ENCODE measurements at regions not wholly inside any gene's neighbourhood (a gene's known extent, or its start where the extent isn't known, plus 50 kb on each side); places are given as distances from the start of the nearest gene placed in this dataset.
A peak's percentile ranks its signal among the peaks of the same experiment; 100 is the strongest.

DNA sequence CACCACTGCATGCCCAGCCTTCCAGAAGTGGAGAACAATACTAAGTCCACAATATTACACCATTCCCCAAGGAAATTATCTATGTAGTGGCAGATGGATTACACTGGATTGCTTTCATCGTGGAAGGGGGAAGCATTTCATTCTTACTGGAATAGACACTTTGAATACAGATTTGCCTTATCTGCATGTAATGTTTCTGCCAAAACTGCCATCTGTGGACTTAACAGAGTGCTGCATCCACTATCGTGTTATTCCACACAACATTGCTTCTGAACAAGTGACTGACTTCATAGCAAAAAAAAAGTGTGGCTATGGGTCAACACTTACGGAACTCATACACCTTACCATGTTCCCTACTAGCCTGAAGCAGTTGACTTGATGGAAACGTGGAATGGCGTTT is 536.9 kb downstream of the BRINP1 start:
- H3K4me3 ChIP-seq (ENCODE audit: low read length) = no peak overlapping the region
- TF ChIP-seq, protein P1, sequence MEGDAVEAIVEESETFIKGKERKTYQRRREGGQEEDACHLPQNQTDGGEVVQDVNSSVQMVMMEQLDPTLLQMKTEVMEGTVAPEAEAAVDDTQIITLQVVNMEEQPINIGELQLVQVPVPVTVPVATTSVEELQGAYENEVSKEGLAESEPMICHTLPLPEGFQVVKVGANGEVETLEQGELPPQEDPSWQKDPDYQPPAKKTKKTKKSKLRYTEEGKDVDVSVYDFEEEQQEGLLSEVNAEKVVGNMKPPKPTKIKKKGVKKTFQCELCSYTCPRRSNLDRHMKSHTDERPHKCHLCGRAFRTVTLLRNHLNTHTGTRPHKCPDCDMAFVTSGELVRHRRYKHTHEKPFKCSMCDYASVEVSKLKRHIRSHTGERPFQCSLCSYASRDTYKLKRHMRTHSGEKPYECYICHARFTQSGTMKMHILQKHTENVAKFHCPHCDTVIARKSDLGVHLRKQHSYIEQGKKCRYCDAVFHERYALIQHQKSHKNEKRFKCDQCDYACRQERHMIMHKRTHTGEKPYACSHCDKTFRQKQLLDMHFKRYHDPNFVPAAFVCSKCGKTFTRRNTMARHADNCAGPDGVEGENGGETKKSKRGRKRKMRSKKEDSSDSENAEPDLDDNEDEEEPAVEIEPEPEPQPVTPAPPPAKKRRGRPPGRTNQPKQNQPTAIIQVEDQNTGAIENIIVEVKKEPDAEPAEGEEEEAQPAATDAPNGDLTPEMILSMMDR (conservative IDR thresholded peaks at IDR 0.05; ENCODE audit: low read length) = no peak
- no peak for DNase-seq (ENCODE audit: low read depth)

DNA sequence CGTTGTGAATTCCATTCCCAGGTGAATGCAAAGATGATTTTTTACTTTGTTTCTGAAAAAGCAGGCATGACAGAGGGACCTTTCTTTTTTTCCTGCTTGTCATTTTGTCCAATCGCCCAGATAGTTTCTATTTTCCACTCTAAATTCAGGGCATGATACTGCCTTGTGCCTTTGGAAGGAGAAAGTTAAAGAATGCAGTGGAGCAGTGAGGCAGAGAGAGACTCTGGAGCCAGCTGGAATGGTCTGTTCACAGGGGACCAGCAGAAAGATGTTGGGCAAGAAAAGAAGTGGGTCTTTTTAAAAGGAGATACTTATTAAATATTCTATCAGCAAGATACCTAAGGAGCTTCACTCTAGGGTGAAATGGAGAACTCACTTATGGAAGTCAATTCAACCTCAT is 532.3 kb downstream of the BRINP1 start:
- H3K4me3 ChIP-seq (ENCODE audit: low read length) = no peak overlapping the region
- TF ChIP-seq, protein P1 (conservative IDR thresholded peaks at IDR 0.05; ENCODE audit: low read length) = no peak
- no peak for DNase-seq (ENCODE audit: low read depth)

DNA sequence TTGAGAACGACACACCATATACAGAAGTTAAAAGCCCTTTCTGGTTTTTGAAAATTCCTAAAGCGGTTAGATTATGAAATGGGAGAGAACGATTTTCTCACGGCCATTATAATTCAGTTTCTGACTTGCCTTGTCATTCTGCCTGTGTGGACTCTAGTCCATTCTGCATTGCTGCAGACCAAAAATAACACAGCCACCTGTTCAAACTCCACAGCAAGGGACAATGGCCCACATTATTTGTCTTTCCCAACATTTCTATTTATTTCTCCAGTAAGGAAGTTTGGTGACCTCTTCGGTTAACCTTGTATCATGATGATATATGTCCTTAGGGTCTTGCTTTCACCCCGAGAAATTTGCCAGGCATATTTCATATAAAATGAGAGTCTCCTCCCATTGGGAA is 497.7 kb downstream of the BRINP1 start:
- TF ChIP-seq, protein P1 (conservative IDR thresholded peaks at IDR 0.05; ENCODE audit: low read length) = no peak
- no peak overlapping the region for H3K4me3 ChIP-seq (ENCODE audit: low read length)
- no peak for DNase-seq (ENCODE audit: low read depth)

DNA sequence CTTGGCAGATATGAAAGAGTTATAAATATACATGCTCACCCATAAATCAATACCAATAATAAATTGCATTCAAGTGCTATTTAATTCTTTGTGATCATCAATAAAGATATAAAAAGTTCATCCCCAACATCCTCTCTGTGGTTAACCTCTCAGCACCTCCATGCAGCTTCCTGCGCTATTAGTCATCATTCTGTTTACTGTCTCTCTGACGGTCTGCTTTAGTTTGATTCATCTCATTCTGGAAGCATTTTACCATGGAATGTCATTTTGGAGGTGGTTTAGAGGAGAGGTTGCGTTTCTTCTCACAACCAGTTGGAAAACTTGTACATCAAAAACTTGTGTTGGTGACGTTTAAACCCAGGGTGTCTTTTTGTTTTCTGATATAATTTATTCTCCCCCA is 486.6 kb downstream of the BRINP1 start:
- TF ChIP-seq, protein P1 (conservative IDR thresholded peaks at IDR 0.05; ENCODE audit: low read length) = no peak; the same call in 1 of the 2 replicates
- peak; percentile 73 for DNase-seq (ENCODE audit: low read depth)
- no peak overlapping the region for H3K4me3 ChIP-seq (ENCODE audit: low read length)

DNA sequence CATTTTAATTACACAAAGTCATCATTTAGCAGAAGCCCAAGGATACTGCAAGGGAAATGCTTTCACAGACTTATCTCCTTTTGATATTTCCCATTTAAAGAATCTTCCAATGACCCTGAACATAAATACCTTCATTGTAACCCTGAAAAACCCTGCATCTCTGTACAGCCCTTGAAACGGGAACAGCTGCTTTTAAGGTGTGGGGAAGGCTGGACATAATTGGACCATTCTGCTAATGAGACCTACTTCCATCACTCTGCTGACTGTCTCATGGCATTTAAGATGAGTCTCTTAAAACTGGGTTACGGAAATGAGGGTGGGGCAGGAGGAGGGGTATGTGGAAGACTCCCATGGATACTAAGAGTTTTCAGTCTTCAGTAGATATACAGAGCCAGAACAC is 485.8 kb downstream of the BRINP1 start:
- H3K4me3 ChIP-seq (ENCODE audit: low read length) = no peak overlapping the region
- DNase-seq (ENCODE audit: low read depth) = no peak

DNA sequence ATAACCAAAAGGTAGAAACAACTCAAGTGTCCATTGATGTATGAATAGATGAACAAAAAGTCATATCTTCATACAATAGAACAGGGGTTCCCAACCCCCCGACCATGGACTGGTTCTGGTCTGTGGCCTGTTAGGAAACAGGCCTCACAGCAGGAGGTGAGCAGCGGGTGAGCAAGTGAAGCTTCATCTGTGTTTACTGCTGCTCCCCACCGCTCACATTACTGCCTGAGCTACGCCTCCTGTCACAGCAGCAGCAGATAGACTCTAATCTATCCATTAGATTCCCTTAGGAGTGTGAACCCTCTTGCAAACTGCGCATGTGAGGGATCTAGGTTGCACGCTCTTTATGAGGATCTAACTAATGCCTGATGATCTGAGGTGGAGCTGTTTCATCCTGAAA is 478.0 kb downstream of the BRINP1 start:
- TF ChIP-seq, protein P1 (conservative IDR thresholded peaks at IDR 0.05; ENCODE audit: low read length) = no peak
- no peak overlapping the region for H3K4me3 ChIP-seq (ENCODE audit: low read length)
- DNase-seq (ENCODE audit: low read depth) = no peak

More for the DNA sequence above, 485.8 kb downstream of the BRINP1 start:
- TF ChIP-seq, protein P1 (conservative IDR thresholded peaks at IDR 0.05; ENCODE audit: low read length) = no peak

DNA sequence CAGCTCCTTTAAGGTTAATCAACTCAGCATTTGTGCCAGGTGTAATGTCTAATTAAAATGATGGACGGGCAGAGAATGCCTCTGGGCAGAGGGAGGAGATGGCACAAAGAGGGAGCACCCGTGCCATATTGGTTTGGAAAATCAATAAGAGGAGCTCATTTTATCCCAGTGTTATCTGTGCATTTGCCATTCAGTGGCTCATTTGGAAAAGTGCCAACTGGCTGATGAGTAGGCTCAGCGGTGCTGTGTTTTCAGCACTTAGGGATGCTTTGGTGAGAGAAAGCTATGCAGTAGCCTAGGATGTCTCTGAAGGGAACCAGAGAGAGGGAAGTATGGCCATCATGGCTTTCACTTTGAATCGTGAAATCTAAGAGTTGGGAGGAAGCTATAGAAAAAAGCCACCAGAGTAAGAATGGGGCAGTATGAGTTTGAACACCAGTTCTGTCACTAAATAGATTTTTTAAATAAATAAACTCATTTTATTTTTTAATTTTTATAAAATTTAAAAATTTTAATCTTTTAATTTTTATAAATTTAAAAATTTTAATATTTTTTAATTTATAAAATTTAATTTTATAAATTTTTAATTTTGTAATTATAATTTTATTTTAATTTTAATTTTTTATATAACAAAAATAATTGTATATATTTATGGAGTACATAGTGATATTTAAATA is 472.8 kb downstream of the BRINP1 start:
- TF ChIP-seq, protein P1 (conservative IDR thresholded peaks at IDR 0.05; ENCODE audit: low read length) = no peak
- H3K4me3 ChIP-seq (ENCODE audit: low read length) = no peak overlapping the region
- DNase-seq (ENCODE audit: low read depth) = no peak

Measured in AG10803 (cell line).